ENCODE measurements at regions not wholly inside any gene's neighbourhood (a gene's known extent, or its start where the extent isn't known, plus 50 kb on each side); places are given as distances from the start of the nearest gene placed in this dataset.
"Not testable (repeated sequence)": the region's sequence is repeated elsewhere in the genome, so short reads cannot be mapped to it uniquely, and the experiment has no call there.

DNA sequence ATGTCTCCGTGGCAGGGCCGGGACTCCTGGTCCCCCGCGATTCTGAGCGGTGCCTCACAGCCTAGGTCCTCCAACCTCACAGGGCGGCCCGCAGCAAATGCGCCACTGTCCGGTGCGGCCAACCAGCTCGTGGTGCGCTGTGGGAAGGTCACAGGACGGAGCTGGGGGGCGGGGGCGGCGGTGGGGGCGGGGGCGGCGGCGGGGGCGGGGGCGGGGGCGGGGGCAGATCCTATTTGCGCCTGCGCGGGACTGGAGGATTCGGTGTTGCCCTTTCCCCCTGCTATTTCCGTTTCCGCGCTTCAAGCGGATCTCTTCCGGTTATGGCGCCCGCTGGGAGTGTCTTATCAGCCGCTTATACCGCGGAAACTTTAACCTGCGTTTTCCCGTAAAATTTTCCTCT, 106.7 kb upstream of the SNRPN start:
- Mint-ChIP-seq H3K4me1 (peaks cover 0 to 4% (median 0%) of the 10 kb centered on the region in 4 donors), H3K27me3 (no peaks in the 10 kb centered on the region), H3K4me3 (peak overlapping the region in 2 of 4 donors; percentile 66 to 68), H3K36me3 (no peaks in the 10 kb centered on the region), H3K9me3 (peaks cover 2 to 33% (median 15%) of the 10 kb centered on the region in 7 donors), H3K27ac (no peak overlapping the region)
- DNase-seq = peak in 1 of 3 donors; percentile 6
- Histone ChIP-seq H3K4me3 (ENCODE audit: low read depth, low read length) (peak overlapping the region; percentile 15), H3K9me3 (ENCODE audit: control insufficient read depth in 2 of 2, low read length in 2 of 2) (peaks cover 4 to 13% of the 10 kb centered on the region in 2 experiments), H3K4me1 (ENCODE audit: control insufficient read depth, insufficient read depth, low read length, poor library complexity, severe bottlenecking) (no peaks in the 10 kb centered on the region), H3K27ac (ENCODE audit: insufficient read depth, low read length, poor library complexity, severe bottlenecking) (no peak overlapping the region), H3K27me3 (ENCODE audit: control insufficient read depth, insufficient read depth, low read length) (no peaks in the 10 kb centered on the region), H3K36me3 (ENCODE audit: control insufficient read depth, insufficient read depth, low read length) (no peaks in the 10 kb centered on the region)
- ATAC-seq (ENCODE audit: low read depth in 2 of 2) = no peak

DNA sequence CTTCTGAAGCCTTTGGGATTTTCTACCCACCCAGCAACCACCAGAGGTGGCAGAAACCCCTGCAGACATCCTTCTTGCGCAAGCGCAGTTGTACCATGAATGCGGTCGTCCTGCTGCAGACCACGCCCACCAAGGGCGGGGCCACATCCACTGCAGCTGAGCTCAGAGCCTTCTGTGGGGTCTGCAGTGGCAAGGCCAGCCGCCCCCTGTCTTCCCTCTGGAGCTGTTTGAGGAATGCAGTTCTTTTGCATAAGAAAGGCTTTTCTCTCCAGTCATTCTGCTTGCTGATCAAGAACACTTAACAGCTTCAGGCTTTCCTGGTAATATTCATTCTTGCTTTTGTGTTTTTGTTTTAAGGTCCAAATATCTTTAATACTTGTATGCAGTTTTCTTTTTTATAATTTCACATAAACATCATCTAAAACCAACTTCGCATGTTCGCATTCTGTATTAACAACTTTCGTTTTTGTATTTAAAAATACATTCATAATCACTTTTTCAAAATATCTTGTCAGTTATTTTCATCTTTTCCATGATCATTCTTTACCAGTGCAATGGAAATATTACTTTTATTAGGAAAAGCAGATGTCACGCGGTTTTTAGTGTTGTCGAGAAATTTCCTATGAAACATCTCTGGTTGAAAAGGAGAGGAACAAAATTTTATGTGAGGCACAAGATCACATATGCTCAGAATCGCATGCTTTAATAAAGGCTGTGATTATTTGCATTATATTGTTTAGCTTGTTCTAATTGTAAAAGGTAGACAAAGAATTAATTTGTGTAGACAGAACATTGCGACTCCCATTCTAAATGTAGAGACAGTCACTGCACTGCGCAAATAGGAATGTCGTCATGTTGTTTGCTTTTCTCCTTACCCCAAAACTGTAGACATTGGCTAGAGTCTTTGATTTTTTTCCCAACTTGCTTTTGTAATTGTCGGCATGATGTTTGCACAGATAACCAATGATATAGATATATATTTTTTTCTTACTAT, 98.1 kb upstream of the SNRPN start:
- Mint-ChIP-seq H3K27me3 (no peaks in the 10 kb centered on the region), H3K27ac (no peak overlapping the region), H3K9me3 (peaks cover 2 to 17% (median 9%) of the 10 kb centered on the region in 7 donors), H3K36me3 (no peaks in the 10 kb centered on the region), H3K4me3 (no peak overlapping the region), H3K4me1 (peaks cover 0 to 4% (median 0%) of the 10 kb centered on the region in 4 donors)
- no peaks in the 10 kb centered on the region for H3K4me1 ChIP-seq (ENCODE audit: control insufficient read depth, insufficient read depth, low read length, poor library complexity, severe bottlenecking)
- no peaks in the 10 kb centered on the region for H3K27me3 ChIP-seq (ENCODE audit: control insufficient read depth, insufficient read depth, low read length)
- H3K4me3 ChIP-seq (ENCODE audit: low read depth, low read length) = no peak overlapping the region
- peaks cover 3% of the 10 kb centered on the region in 2 experiments for H3K9me3 ChIP-seq (ENCODE audit: control insufficient read depth in 2 of 2, low read length in 2 of 2)
- DNase-seq (no peak), ATAC-seq (ENCODE audit: low read depth in 2 of 2) (no peak)
- no peaks in the 10 kb centered on the region for H3K36me3 ChIP-seq (ENCODE audit: control insufficient read depth, insufficient read depth, low read length)
- H3K27ac ChIP-seq (ENCODE audit: insufficient read depth, low read length, poor library complexity, severe bottlenecking) = no peak overlapping the region

DNA sequence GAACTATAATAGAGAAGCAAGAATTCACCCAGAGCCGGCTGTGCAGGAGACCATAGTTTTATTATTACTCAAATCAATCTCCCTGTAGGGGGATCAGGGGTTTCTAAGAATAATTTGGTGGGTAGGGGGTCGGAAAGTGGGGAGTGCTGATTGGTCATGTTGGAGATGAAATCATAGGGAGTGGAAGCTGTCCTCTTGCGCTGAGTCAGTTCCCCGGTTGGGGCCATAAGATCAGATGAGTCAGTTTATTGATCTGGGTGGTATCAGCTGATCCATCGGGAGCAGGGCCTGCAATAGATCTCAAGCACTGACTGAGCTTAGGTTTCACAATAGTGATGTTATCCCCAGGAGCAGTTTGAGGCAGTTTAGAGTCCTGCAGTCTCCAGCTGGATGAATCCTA, 97.0 kb upstream of the SNRPN start:
- ATAC-seq (ENCODE audit: low read depth in 2 of 2) (no peak), DNase-seq (no peak)
- Mint-ChIP-seq H3K4me3 (no peak overlapping the region), H3K27me3 (no peaks in the 10 kb centered on the region), H3K36me3 (no peaks in the 10 kb centered on the region), H3K4me1 (no peaks in the 10 kb centered on the region), H3K27ac (no peak overlapping the region), H3K9me3 (peaks cover 0 to 23% (median 9%) of the 10 kb centered on the region in 7 donors)
- H3K27me3 ChIP-seq (ENCODE audit: control insufficient read depth, insufficient read depth, low read length) = no peaks in the 10 kb centered on the region
- H3K9me3 ChIP-seq (ENCODE audit: control insufficient read depth in 2 of 2, low read length in 2 of 2) = peaks cover 3% of the 10 kb centered on the region in 2 experiments
- H3K27ac ChIP-seq (ENCODE audit: insufficient read depth, low read length, poor library complexity, severe bottlenecking) = no peak overlapping the region
- H3K36me3 ChIP-seq (ENCODE audit: control insufficient read depth, insufficient read depth, low read length) = no peaks in the 10 kb centered on the region
- H3K4me1 ChIP-seq (ENCODE audit: control insufficient read depth, insufficient read depth, low read length, poor library complexity, severe bottlenecking) = no peaks in the 10 kb centered on the region
- no peak overlapping the region for H3K4me3 ChIP-seq (ENCODE audit: low read depth, low read length)

DNA sequence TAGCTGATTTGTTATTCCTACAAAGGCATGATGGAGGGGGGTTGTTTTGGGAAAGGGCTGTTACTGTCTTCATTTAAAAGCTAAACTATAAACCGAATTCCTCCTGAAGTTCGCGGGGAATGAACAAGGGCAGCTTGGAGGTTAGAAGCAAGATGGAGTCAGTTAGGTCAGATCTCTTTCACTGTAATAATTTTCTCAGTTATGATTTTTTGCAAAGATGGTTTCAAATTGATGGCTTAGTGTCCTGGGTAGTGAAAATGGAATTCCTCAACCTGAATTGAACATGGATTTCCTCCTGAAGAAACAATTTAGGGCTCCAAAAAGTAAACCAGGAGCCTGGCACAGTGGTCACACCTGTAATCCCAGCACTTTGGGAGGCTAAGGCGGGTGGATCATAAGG, 96.6 kb upstream of the SNRPN start:
- not testable (repeated sequence) for H3K27ac Mint-ChIP-seq; H3K36me3 ChIP-seq (ENCODE audit: control insufficient read depth, insufficient read depth, low read length); H3K4me1 ChIP-seq (ENCODE audit: control insufficient read depth, insufficient read depth, low read length, poor library complexity, severe bottlenecking); H3K27ac ChIP-seq (ENCODE audit: insufficient read depth, low read length, poor library complexity, severe bottlenecking); H3K27me3 Mint-ChIP-seq; H3K36me3 Mint-ChIP-seq; H3K4me3 ChIP-seq (ENCODE audit: low read depth, low read length); H3K4me1 Mint-ChIP-seq; H3K9me3 ChIP-seq (ENCODE audit: control insufficient read depth in 2 of 2, low read length in 2 of 2); H3K4me3 Mint-ChIP-seq; DNase-seq; H3K27me3 ChIP-seq (ENCODE audit: control insufficient read depth, insufficient read depth, low read length); ATAC-seq (ENCODE audit: low read depth in 2 of 2)
- H3K9me3 Mint-ChIP-seq = peaks cover 0 to 22% (median 9%) of the 10 kb centered on the region in 7 donors

DNA sequence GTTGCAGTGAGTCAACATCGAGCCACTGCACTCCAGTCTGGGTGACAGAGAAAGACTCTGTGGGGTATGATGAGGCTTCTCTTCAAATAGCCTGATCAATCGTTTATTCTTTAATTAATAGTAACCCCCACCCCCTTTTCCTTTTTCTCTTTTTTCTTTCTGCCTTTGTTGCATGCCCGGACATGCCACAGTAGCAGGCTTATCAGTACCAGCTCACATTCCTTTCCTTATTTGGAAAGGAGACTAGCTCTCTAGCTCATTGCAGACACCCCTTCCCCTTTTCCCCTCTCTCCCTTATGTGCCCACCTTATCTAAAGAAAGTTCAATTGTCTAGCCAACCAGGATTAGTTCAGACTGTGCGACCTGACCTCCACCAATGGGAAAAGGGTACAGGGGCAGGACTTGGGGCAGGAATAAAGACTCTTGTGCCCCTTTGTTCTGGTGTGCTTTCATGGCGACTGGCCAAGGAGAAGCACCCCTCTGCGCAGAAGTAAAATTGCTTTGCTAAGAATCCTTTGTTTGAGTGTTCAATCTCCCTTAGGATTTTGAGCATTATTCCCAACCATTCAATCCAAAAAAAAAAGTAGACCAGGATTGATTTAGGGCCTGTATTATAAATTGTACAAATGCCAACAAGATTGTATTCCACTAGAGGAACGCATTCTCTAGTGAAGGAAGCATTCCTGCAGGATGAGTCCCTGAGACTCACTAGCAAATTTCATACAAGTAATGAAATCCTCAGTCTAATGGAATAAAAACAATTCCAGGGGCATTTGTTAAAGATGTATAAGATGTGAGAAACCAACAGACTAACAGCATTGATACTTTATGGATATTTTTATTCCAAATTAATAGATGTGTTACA, 95.8 kb upstream of the SNRPN start:
- Histone ChIP-seq H3K36me3 (ENCODE audit: control insufficient read depth, insufficient read depth, low read length) (no peaks in the 10 kb centered on the region), H3K4me1 (ENCODE audit: control insufficient read depth, insufficient read depth, low read length, poor library complexity, severe bottlenecking) (no peaks in the 10 kb centered on the region), H3K4me3 (ENCODE audit: low read depth, low read length) (no peak overlapping the region), H3K27me3 (ENCODE audit: control insufficient read depth, insufficient read depth, low read length) (no peaks in the 10 kb centered on the region), H3K27ac (ENCODE audit: insufficient read depth, low read length, poor library complexity, severe bottlenecking) (no peak overlapping the region), H3K9me3 (ENCODE audit: control insufficient read depth in 2 of 2, low read length in 2 of 2) (peaks cover 3% of the 10 kb centered on the region in 2 experiments)
- Mint-ChIP-seq H3K4me1 (no peaks in the 10 kb centered on the region), H3K4me3 (no peak overlapping the region), H3K36me3 (no peaks in the 10 kb centered on the region), H3K27ac (no peak overlapping the region), H3K27me3 (no peaks in the 10 kb centered on the region), H3K9me3 (peaks cover 0 to 17% (median 9%) of the 10 kb centered on the region in 7 donors)
- no peak for ATAC-seq (ENCODE audit: low read depth in 2 of 2)
- no peak for DNase-seq

DNA sequence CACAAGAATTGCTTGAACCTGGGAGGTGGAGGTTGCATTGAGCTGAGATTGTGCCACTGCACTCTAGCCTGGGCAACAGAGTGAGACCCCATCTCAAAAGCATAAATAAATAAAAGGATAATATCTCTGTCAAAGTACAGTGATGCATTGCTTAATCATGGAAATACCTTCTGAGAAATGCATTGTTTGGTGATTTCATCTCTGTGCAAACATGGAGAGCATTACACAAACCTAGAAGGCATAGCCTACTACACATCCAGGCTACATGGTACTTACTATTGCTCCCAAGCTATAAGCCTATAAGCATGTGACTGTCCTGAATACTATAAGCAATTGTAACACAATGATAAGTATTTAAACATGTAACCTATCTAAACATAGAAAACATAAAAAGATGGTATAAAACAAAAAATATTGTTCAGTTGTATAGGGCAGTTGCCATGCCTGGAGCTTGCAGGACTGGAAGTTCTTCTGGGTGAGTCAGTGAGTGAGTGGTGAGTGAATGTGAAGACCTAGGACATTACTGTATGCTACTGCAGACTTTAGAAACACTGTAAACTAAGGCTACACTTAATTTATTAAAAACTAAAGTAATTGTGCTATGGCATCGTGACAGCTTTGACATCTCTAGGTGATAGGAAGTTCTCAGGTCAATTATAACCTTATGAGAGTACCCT, 93.6 kb upstream of the SNRPN start:
- H3K4me3 Mint-ChIP-seq = no peak overlapping the region
- DNase-seq = no peak
- peaks cover 2 to 3% of the 10 kb centered on the region in 2 experiments for H3K9me3 ChIP-seq (ENCODE audit: control insufficient read depth in 2 of 2, low read length in 2 of 2)
- H3K27me3 Mint-ChIP-seq = no peaks in the 10 kb centered on the region
- H3K4me3 ChIP-seq (ENCODE audit: low read depth, low read length) = no peak overlapping the region
- H3K36me3 Mint-ChIP-seq = no peaks in the 10 kb centered on the region
- no peak for ATAC-seq (ENCODE audit: low read depth in 2 of 2)
- no peaks in the 10 kb centered on the region for H3K4me1 Mint-ChIP-seq
- H3K9me3 Mint-ChIP-seq = peaks cover 0 to 14% (median 6%) of the 10 kb centered on the region in 7 donors
- H3K27me3 ChIP-seq (ENCODE audit: control insufficient read depth, insufficient read depth, low read length) = no peaks in the 10 kb centered on the region
- H3K4me1 ChIP-seq (ENCODE audit: control insufficient read depth, insufficient read depth, low read length, poor library complexity, severe bottlenecking) = no peaks in the 10 kb centered on the region
- no peak overlapping the region for H3K27ac ChIP-seq (ENCODE audit: insufficient read depth, low read length, poor library complexity, severe bottlenecking)
- H3K27ac Mint-ChIP-seq = no peak overlapping the region
- H3K36me3 ChIP-seq (ENCODE audit: control insufficient read depth, insufficient read depth, low read length) = no peaks in the 10 kb centered on the region

DNA sequence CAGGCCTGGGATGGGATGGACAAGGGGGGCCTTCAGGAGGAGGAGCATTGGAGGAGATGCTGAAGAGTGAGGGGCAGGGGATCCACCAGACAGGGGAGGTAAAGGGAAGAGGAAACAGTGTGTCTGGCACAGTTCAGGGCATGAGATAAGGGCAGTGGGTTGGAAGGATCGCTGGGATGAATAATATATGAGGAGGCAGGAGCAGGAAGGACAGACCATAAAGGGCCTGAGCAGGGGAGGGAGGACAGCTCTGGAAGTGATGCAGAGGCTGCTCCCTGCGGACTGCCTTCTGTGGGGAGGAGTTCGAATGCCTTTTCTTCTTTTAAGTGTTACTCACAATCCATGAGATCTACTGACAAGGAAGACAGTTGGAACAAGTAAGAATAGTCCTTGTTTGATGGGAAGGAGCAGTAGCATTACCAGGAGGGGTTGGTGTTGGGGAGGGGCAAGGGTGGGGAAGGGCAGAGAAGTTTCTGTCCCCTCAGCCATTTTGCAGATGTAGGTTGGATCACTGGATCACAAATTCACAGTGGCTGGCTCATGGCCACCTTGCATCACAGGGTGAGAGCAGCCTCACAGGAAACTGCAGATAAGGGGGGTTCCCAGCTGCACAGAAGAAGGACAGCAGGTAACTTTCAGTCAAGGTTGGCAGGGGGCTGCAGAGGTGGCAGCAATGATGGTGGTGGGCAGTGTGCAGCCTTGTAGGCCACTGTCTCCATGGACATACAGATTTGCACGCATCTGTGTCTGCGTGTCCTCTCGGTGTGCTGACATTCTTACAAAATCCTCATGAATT, 91.9 kb upstream of the SNRPN start:
- H3K4me1 ChIP-seq (ENCODE audit: control insufficient read depth, insufficient read depth, low read length, poor library complexity, severe bottlenecking) = no peaks in the 10 kb centered on the region
- H3K4me3 ChIP-seq (ENCODE audit: low read depth, low read length) = no peak overlapping the region
- peaks cover 0 to 2% of the 10 kb centered on the region in 2 experiments for H3K9me3 ChIP-seq (ENCODE audit: control insufficient read depth in 2 of 2, low read length in 2 of 2)
- H3K27me3 Mint-ChIP-seq = no peaks in the 10 kb centered on the region
- H3K27ac Mint-ChIP-seq = no peak overlapping the region
- ATAC-seq (ENCODE audit: low read depth in 2 of 2) (no peak), DNase-seq (no peak)
- peaks cover 0 to 22% (median 7%) of the 10 kb centered on the region in 7 donors for H3K9me3 Mint-ChIP-seq
- no peaks in the 10 kb centered on the region for H3K4me1 Mint-ChIP-seq
- no peaks in the 10 kb centered on the region for H3K36me3 ChIP-seq (ENCODE audit: control insufficient read depth, insufficient read depth, low read length)
- no peaks in the 10 kb centered on the region for H3K27me3 ChIP-seq (ENCODE audit: control insufficient read depth, insufficient read depth, low read length)
- no peak overlapping the region for H3K4me3 Mint-ChIP-seq
- no peak overlapping the region for H3K27ac ChIP-seq (ENCODE audit: insufficient read depth, low read length, poor library complexity, severe bottlenecking)
- H3K36me3 Mint-ChIP-seq = no peaks in the 10 kb centered on the region
